ENCODE measurements at regions not wholly inside any gene's neighbourhood (a gene's known extent, or its start where the extent isn't known, plus 50 kb on each side); places are given as distances from the start of the nearest gene placed in this dataset.

DNA sequence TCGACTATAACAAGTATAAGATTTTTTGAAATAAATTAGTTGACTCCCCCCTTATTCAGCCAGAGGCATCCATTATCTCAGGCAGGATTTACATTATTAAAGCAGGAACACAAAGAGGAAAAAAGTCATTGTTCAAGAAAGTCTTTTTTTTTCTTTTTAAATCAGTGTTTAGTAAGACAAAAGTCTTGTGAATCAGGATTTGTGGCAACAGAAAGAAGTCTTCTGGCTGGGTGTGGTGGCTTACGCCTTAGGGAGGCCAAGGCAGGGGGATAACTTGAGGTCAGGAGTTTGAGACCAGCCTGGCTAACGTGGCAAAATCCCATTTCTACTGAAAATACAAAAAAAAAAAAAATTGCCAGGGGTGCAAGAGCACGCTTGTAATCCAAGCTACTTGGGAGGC lies 505.5 kb downstream of the LMO4 start:
- no peak for DNase-seq

GRCh38 chr1:87834941-87835340 lies 506.3 kb downstream of the LMO4 start:
- no peak for DNase-seq

- DNase-seq = no peak
These were observed 512.1 kb downstream of the LMO4 start for GRCh38 chr1:87840767-87841166.

GRCh38 chr1:87841332-87841731 lies 512.7 kb downstream of the LMO4 start:
- no peak for DNase-seq

- DNase-seq = no peak
These were observed 513.5 kb downstream of the LMO4 start for GRCh38 chr1:87842156-87842555.

DNA sequence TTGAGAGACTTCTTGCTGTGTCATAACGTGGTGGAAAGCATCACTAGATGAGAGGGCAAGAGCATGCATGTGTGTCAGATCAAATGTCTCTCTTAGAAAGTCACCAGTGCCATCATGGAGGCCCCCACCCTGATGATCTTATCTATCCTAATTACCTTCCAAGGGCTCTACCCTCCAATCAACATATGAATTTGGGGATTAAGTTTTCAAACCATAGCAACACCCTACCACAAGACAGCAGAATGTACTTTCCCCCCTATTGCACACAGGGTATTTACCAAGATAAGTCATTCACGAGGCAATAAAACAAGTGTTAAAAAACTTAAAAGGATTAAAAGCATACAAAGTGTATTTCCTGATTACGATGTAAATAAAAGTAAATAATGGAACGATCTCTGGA lies 515.6 kb downstream of the LMO4 start:
- DNase-seq = no peak

GRCh38 chr1:87851490-87851889 lies 522.8 kb downstream of the LMO4 start:
- DNase-seq = no peak

DNA sequence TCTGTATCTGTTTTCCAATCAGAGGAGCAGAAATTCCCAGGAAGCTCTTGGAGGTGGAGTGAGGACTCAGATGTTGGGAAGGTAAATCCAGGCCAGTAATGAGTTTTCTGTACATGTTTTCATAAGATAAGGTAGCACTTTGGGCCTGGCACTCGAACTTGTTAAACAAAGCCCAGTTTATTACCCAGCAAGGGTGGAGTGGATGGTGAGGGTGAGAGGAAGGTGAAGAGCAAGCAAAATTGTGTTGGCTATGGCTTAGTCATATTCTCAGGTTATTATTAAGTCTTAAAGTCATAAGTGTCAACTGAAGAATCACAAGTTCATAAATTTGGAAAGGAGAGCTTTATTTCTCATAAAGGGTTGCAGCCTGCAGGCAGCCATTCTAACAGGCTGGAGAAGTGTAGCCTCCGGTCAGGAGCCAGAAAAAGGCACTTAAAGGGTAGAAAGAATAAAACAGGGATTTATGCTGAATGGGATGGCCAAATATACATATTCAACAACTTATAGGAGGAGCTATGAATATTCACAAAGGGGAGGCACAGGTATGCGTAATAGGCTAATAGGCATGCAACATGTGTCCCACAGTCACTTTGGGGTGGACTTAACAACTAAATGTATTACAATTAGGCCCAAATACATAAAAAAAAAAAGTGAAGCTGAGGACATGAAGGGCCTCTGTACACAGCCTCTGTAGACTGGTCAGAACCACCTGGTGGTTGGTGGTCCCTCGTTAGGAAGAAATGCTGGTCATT lies 523.9 kb downstream of the LMO4 start:
- DNase-seq = no peak

DNA sequence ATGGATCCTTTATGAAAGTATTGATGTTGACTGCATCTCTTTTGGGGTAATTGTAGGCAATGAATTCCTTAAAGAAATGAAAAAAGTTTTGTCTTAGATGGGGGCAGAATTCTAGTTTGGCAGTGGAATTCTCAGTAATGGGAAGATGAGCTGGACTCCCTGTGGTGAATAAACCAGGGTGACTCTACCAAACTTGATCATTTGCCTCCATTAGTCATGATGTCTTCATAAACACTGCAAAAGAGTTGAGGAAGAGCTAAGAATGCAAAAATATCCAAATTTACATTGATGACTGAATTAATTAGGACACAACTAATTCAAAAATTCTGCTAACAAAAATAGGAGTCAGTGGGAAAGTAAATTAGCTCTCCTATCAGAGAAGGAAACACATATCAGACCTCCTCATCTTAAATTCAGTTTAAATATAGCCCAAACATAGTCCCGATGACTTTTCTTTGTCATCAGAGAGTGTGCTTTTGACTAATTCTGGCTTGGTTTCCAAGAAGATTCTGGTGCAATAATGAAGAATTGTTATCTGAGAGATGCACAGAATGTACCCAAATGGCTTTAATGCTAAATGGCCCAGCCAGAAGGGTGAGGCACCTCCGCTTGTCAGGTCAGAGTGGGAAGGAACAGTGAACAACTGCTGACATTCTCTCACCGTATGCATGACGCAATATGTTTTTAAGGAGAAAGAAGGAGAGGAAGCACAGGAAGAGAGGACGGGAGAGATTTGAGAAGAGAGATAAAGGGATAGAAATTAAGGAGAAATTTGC lies 525.1 kb downstream of the LMO4 start:
- DNase-seq = no peak

GRCh38 chr1:87863317-87863716 lies 534.6 kb downstream of the LMO4 start:
- DNase-seq = no peak

GRCh38 chr1:87864676-87865075 lies 536.0 kb downstream of the LMO4 start:
- no peak for DNase-seq

- DNase-seq = no peak
These were observed 537.7 kb downstream of the LMO4 start for GRCh38 chr1:87866416-87866815.

DNA sequence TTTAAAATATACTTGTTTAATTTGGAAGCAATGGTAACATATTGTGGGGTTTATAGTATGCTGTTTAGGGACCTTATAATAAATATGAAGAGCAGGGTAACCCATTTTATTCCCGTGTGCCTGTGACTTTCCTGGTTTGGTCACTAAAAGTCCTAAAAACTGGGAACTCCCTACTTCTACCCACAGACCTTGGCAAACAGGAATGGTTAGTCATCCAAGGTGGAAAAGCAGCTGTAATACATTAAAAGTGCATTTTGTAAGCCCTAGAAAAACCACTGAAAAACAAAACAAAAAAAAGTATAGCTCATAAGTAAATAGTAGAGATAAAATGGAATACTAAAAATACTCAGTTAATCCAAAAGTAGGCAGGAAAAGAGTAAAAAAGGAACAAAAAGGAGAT lies 538.9 kb downstream of the LMO4 start:
- DNase-seq = no peak

DNA sequence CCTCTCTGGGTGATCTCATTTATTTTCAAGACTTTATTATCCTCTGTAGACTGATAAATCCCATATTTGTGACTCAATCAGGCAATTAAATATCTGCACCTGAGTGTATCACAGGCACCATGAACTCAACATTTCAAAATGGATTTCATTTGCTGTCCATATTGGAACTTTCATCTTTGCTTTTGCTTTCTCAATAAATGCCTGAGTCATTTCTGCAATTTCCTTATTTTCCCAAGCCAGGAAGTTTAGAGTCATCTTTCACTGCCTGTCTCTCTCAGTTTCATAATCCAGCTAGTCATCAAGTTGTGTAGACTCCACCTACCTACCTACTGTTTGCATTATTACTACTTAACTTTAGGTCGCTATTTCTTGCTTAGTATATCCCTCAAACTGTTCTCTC lies 540.9 kb downstream of the LMO4 start:
- DNase-seq = no peak

DNA sequence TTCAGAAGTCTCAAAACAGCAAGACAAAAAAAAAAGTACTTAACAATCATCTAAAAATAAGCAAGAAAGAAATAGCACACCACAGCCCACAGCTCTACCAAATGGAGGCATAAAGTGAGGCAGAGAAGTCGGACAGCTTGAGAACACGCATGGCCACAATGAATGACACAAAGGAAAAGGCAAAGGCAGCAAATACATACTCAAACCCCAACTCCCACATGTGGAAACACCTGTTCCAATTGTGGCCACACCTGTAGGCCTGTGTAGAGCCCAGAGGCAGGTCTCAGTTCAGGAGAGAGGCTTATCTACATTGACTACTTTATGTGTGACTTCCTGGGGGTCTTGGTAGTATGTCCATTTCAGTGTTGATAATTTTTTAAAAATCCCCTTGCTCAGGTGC lies 543.5 kb downstream of the LMO4 start:
- no peak for DNase-seq

- DNase-seq = no peak
These were observed 544.0 kb downstream of the LMO4 start for GRCh38 chr1:87872692-87873091.

- no peak for DNase-seq
These were observed 550.2 kb downstream of the LMO4 start for GRCh38 chr1:87878873-87879272.

- DNase-seq = no peak
These were observed 551.5 kb downstream of the LMO4 start for GRCh38 chr1:87880098-87880760.

DNA sequence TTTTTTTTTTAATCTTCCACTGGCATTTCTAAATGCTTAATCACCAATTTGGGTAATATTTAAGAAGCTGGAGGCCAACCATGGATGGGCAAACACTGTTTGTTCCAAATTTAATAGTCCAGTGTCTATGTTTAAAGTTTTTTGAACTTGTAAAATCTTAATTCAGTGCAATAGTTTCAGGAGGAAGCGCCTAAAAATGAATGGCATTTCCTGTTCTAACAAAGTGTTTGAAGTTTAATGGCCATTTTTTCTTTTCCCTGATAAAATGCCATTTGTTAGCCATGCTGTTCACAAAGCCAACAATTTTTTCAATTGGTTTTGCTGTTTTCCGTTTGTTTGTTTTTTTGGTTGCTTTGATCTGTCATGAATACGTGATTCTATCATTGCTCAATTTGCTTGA lies 552.1 kb downstream of the LMO4 start:
- DNase-seq = no peak

GRCh38 chr1:87883906-87884305 lies 555.2 kb downstream of the LMO4 start:
- DNase-seq = no peak

GRCh38 chr1:87884581-87884980 lies 555.9 kb downstream of the LMO4 start:
- no peak for DNase-seq

- DNase-seq = no peak
These were observed 556.8 kb downstream of the LMO4 start for GRCh38 chr1:87885278-87886025.

DNA sequence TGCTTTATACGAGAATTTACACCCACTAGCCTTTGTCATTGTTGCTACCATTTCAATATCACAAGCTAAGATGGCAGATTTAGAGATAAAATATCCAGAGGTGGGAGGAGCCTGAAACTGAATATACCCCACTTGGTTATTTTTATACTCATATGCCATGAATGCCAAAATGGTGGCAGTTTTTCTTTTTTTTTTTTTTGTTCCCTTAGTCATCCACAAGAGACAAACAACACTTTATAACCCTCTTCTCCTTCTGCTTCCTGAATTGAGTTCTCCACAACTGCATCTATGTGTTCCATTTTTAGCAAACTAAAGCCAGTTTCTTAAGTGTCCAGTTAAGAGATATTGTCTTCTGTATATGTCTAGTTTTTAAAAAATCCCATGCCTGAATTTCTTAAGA lies 558.4 kb downstream of the LMO4 start:
- DNase-seq = no peak
